GM06990 (cell line): ENCODE measurements at regions not wholly inside any gene's neighbourhood (a gene's known extent, or its start where the extent isn't known, plus 50 kb on each side); places are given as distances from the start of the nearest gene placed in this dataset.

ENCODE experiments used
- DNase-seq: peaks from one replicate; pipeline ENCODE4 v3.0.0-alpha.2; 2011; ENCODE audit not compliant: insufficient read length; ENCODE audit errors: extremely low read depth
- H3K27me3 ChIP-seq: replicated peaks from 2 replicates; pipeline ENCODE4 v1.6.0; 2011; ENCODE audit warnings: low read length; ENCODE audit not compliant: control insufficient read depth, insufficient read depth
- H3K36me3 ChIP-seq: 2 replicates; pipeline ENCODE4 v1.5.1; 2011; ENCODE audit warnings: low read length; ENCODE audit not compliant: control insufficient read depth, insufficient read depth
- H3K4me3 ChIP-seq: replicated peaks from 2 replicates; pipeline ENCODE4 v1.5.1; 2011; ENCODE audit warnings: low read depth, mild to moderate bottlenecking, control low read depth, low read length
- TF ChIP-seq, protein P1 (sequence below): IDR thresholded peaks from 2 replicates; pipeline ENCODE4 v1.5.1; 2011; ENCODE audit warnings: low read length, control low read depth, mild to moderate bottlenecking, inconsistent platforms; ENCODE audit not compliant: insufficient read depth, poor library complexity, severe bottlenecking

- TF ChIP-seq, protein P1, sequence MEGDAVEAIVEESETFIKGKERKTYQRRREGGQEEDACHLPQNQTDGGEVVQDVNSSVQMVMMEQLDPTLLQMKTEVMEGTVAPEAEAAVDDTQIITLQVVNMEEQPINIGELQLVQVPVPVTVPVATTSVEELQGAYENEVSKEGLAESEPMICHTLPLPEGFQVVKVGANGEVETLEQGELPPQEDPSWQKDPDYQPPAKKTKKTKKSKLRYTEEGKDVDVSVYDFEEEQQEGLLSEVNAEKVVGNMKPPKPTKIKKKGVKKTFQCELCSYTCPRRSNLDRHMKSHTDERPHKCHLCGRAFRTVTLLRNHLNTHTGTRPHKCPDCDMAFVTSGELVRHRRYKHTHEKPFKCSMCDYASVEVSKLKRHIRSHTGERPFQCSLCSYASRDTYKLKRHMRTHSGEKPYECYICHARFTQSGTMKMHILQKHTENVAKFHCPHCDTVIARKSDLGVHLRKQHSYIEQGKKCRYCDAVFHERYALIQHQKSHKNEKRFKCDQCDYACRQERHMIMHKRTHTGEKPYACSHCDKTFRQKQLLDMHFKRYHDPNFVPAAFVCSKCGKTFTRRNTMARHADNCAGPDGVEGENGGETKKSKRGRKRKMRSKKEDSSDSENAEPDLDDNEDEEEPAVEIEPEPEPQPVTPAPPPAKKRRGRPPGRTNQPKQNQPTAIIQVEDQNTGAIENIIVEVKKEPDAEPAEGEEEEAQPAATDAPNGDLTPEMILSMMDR, result no peak
- DNase-seq, result no peak
These were observed 197.0 kb downstream of the SIM1 start for GRCh38 chr6:100267721-100268123.

DNA sequence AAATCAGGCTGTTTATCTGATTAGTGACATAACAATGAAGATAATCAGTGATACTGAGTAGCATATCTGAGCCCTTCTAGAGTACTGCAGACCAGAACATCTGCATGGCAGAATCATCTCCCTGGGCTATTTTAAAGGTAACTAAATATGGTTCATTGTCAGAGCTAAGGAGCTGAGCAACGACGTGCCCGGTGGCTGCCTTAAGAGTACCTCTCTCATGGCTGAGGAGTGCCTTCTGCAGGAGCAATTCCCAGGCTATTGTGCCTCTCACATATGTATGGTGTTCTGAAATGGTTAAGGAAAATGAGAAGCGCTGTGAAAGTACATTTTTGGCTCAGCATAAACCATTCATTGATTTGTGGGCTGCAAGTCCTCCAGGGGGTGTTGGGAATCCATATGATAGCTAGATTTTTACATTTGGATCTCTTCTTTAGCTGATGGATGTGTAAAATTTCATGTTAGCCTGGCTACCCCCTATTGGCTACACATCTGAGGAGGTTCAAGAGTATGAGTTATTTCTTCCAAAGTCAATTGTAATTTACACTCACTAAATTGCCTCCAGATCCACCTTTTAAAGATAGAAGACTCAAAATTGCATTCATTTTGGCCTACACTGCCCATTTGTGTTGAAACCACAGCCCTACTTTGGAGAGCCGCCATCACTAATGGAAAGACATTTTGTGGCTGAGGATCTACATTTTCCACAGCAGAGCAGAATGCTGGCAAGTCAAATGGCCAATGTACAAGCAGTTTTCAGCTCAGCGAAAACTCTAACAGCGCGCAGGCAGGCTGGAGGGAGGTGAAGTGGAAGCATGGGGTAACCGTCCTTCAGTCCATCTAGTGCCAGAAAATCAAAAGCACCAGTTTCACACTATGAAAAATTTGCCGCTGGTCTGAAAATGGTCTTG lies 198.0 kb downstream of the SIM1 start:
- Histone ChIP-seq H3K36me3 (no peaks in the 10 kb centered on the region), H3K4me3 (no peak overlapping the region), H3K27me3 (no peaks in the 10 kb centered on the region)
- DNase-seq, result no peak
- TF ChIP-seq, protein P1, result no peak

More at GRCh38 chr6:100267721-100268123, 197.0 kb downstream of the SIM1 start:
- Histone ChIP-seq H3K4me3 (no peak overlapping the region), H3K27me3 (no peaks in the 10 kb centered on the region), H3K36me3 (no peaks in the 10 kb centered on the region)

GRCh38 chr6:100262086-100262485 lies 202.6 kb downstream of the SIM1 start:
- Histone ChIP-seq H3K36me3 (no peaks in the 10 kb centered on the region), H3K27me3 (no peaks in the 10 kb centered on the region), H3K4me3 (no peak overlapping the region)
- DNase-seq, result no peak
- TF ChIP-seq, protein P1, result no peak

DNA sequence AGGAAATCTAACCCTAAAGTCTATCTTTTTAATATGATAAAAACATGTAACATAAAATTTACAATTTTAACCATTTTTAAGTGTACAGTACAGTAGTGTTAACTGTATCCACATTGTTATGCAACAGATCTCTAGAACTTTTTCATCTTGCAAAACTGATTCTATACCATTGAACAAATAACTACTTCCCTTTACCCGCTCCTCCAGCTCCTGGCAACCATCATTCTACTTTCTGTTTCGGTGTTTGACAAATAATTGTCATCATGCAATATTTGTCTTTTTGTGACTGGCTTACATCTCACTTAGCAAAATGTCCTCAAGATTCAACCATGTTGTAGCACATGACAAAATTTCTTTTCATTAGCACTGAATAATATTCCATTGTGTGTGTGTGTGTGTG lies 203.2 kb downstream of the SIM1 start:
- DNase-seq, result no peak
- Histone ChIP-seq H3K36me3 (no peaks in the 10 kb centered on the region), H3K27me3 (no peaks in the 10 kb centered on the region), H3K4me3 (no peak overlapping the region)
- TF ChIP-seq, protein P1, result no peak

- Histone ChIP-seq H3K27me3 (no peaks in the 10 kb centered on the region), H3K36me3 (no peaks in the 10 kb centered on the region), H3K4me3 (no peak overlapping the region)
- TF ChIP-seq, protein P1, result no peak
- DNase-seq, result no peak
These were observed 204.1 kb downstream of the SIM1 start for GRCh38 chr6:100260584-100260983.
